ENCODE measurements at regions not wholly inside any gene's neighbourhood (a gene's known extent, or its start where the extent isn't known, plus 50 kb on each side); places are given as distances from the start of the nearest gene placed in this dataset.

DNA sequence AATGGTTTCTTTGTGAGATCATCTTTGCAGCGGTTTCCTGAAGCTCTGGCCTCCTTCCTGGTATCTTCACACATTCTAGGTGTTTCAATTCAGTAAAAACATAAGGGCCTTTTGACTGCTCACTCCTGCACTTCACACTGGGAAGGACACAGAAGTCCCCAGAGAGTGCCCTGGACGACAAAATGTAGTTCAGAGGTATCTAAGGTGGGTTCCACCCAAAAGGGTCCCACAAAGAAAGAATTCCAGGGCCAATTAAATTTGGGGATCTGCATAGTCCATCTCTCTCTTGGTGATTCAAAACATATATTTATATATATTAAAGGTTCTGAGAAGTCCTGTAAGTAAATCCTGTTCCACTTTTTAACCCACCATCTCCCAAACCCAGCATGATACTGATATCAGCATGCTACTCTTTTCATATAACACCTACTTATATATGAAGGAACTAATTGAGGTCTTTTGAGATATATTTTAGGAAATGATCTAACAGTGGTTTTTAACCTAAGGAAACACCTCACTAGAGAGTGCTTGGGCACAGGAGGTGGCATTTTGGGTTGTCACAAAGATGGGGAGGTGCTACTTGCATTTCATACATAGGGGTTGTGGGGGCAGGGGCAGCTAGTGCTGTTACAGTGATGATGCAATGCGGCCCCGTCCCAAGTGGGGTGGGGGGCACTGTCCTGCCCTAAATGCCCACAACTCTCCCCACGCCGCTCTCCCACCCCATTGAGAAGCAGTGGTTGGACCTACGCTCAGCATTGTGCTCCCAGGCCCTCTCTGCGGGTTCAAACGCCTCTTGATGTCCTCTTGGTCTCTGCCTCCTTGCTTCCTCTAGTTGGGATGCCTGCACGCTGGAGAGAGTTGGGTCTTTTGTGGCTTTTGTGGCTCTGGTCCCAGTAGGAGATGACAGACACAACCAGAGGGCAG lies 109.4 kb downstream of the ARF6 start:
- H3K9me3 ChIP-seq = no peaks in the 10 kb centered on the region
- no peak for DNase-seq (ENCODE audit: low spot score)
- H3K27me3 ChIP-seq (replicated peaks; ENCODE audit: insufficient read depth) = no peaks in the 10 kb centered on the region
- no peaks in the 10 kb centered on the region for H3K36me3 ChIP-seq
- H3K27ac ChIP-seq = peak overlapping the region; percentile 93 to 99
- TF ChIP-seq, protein P1, sequence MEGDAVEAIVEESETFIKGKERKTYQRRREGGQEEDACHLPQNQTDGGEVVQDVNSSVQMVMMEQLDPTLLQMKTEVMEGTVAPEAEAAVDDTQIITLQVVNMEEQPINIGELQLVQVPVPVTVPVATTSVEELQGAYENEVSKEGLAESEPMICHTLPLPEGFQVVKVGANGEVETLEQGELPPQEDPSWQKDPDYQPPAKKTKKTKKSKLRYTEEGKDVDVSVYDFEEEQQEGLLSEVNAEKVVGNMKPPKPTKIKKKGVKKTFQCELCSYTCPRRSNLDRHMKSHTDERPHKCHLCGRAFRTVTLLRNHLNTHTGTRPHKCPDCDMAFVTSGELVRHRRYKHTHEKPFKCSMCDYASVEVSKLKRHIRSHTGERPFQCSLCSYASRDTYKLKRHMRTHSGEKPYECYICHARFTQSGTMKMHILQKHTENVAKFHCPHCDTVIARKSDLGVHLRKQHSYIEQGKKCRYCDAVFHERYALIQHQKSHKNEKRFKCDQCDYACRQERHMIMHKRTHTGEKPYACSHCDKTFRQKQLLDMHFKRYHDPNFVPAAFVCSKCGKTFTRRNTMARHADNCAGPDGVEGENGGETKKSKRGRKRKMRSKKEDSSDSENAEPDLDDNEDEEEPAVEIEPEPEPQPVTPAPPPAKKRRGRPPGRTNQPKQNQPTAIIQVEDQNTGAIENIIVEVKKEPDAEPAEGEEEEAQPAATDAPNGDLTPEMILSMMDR (IDR thresholded peaks at IDR 0.05) = no peak
- H3K4me3 ChIP-seq = peak overlapping the region; percentile 74
- ATAC-seq (ENCODE audit: insufficient number of reproducible peaks, low FRiP score, low read depth) = no peak
- H3K4me1 ChIP-seq (ENCODE audit: control insufficient read depth in 1 of 2, low read depth in 2 of 2) = peaks cover 38 to 64% of the 10 kb centered on the region in 2 donors

DNA sequence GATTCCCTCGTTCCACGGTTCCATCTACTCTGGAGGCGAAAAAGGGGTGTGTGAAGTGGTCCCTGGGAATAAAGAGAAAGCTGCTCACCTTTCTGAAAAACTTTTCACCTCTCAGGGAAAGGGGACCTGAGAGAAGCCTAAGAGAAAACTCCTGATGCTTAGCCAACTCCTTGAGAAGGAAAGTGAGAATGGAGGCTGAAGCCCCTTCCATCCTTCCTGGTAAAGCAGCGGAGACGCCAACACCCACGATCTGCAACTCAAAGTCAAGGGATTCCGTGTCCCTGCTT lies 110.0 kb downstream of the ARF6 start:
- DNase-seq (ENCODE audit: low spot score) = no peak
- Histone ChIP-seq H3K9me3 (no peaks in the 10 kb centered on the region), H3K27ac (peak overlapping the region; percentile 93 to 99), H3K4me1 (ENCODE audit: control insufficient read depth in 1 of 2, low read depth in 2 of 2) (peaks cover 38 to 62% of the 10 kb centered on the region in 2 donors), H3K27me3 (replicated peaks; ENCODE audit: insufficient read depth) (no peaks in the 10 kb centered on the region), H3K36me3 (no peaks in the 10 kb centered on the region), H3K4me3 (peak overlapping the region; percentile 74)
- no peak for ATAC-seq (ENCODE audit: insufficient number of reproducible peaks, low FRiP score, low read depth)
- TF ChIP-seq, protein P1 (IDR thresholded peaks at IDR 0.05) = no peak

DNA sequence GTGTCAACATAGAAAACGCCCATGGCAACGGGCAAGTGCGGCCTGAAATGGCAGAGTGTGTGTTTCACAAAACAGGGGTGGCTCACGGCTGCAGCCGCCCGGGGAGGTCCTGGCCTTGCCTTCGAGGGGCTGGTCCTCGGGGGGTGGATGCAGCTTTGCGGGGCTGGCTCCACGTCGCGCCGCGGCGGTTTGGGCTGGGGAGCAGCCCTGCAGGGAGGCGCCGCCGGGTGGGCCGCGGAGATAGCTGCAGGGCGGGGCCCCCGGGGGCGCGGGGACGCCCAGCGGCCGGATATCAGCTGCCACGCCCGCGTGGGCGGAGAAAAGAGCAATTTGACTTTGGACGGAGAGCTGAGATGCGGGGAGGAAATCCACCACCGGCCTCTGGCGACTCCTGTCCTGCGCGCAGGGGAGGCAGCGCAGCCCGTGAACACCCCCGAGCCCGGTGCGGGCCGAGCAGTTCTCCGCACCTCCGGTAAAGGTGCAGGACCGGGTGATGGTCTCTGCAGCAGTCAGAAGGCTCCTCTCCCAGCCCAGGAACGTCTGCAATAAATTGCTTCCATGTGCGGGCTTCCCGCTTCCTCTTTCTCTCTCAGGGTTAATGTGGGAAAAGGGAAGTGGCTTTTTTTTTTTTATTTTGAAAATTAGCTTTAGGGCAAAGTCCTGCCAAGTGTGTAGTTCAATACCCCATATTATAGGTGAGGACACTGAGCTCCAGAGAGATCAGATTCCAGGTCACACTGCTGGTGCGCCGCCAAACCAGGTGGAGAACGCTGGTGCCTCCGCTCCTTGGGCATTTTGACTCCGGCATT lies 110.5 kb downstream of the ARF6 start:
- no peaks in the 10 kb centered on the region for H3K9me3 ChIP-seq
- ATAC-seq (ENCODE audit: insufficient number of reproducible peaks, low FRiP score, low read depth) (no peak), DNase-seq (ENCODE audit: low spot score) (peak; percentile 60)
- peaks cover 38 to 57% of the 10 kb centered on the region in 2 donors for H3K4me1 ChIP-seq (ENCODE audit: control insufficient read depth in 1 of 2, low read depth in 2 of 2)
- peak overlapping the region; percentile 74 for H3K4me3 ChIP-seq
- TF ChIP-seq, protein P1 (IDR thresholded peaks at IDR 0.05) = no peak
- H3K36me3 ChIP-seq = no peaks in the 10 kb centered on the region
- H3K27me3 ChIP-seq (replicated peaks; ENCODE audit: insufficient read depth) = no peaks in the 10 kb centered on the region
- H3K27ac ChIP-seq = peak overlapping the region; percentile 93 to 99

DNA sequence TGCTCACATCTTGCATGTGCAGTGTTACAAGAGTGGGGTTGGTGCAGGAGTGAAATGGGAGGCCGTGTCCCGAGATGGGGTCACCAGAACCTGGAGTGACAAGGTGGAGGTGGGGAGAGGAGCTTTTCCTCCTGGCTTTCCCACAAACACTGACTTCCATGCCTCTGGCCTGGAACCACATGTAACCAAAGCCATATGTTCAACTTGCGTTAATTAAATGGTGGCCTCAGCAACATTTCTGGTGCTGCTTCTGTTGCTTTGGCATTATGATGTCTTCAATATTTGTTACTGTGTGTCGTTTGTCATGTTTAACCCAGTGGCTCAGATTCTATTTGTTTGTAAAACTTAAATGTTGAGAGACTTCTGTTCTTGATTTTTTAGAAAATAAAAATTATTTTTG lies 110.2 kb downstream of the VCPKMT start:
- Histone ChIP-seq H3K27ac (no peak overlapping the region), H3K4me1 (ENCODE audit: control insufficient read depth in 1 of 2, low read depth in 2 of 2) (peaks cover 20 to 42% of the 10 kb centered on the region in 2 donors), H3K4me3 (no peak overlapping the region), H3K36me3 (no peaks in the 10 kb centered on the region), H3K9me3 (no peaks in the 10 kb centered on the region), H3K27me3 (replicated peaks; ENCODE audit: insufficient read depth) (no peaks in the 10 kb centered on the region)
- ATAC-seq (ENCODE audit: insufficient number of reproducible peaks, low FRiP score, low read depth) (no peak), DNase-seq (ENCODE audit: low spot score) (no peak)
- TF ChIP-seq, protein P1 (IDR thresholded peaks at IDR 0.05) = no peak
